ENCODE measurements at regions not wholly inside any gene's neighbourhood (a gene's known extent, or its start where the extent isn't known, plus 50 kb on each side); places are given as distances from the start of the nearest gene placed in this dataset.
"Not testable (repeated sequence)": the region's sequence is repeated elsewhere in the genome, so short reads cannot be mapped to it uniquely, and the experiment has no call there.

GRCh38 chr14:41549821-41550607 lies 56.7 kb upstream of the LRFN5 start:
- DNase-seq (ENCODE audit: low read depth in 2 of 2) = no peak

- no peak for DNase-seq (ENCODE audit: low read depth in 2 of 2)
Measured at GRCh38 chr14:41549282-41549681, 57.4 kb upstream of the LRFN5 start.

- DNase-seq (ENCODE audit: low read depth in 2 of 2) = no peak
Measured at GRCh38 chr14:41548666-41549065, 58.0 kb upstream of the LRFN5 start.

DNA sequence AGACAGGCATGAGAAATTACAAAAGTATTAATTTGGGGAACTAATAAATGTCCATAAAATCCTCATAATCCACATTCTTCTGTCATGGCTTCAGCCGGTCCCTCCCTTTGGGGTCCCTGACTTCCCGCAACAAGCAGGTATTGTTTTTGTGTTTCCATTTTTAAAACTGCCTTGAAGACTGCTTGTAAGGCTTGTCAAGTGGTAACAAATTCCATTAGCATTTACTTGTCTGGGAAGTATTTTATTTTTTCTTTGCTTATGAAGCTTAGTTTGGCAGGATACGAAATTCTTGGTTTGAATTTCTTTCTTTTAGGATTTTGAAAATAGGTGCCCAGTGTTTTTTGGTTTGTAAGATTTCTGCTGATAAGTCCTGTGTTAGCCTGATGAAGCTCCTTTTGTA lies 65.3 kb upstream of the LRFN5 start:
- DNase-seq (ENCODE audit: low read depth in 2 of 2) = no peak

DNA sequence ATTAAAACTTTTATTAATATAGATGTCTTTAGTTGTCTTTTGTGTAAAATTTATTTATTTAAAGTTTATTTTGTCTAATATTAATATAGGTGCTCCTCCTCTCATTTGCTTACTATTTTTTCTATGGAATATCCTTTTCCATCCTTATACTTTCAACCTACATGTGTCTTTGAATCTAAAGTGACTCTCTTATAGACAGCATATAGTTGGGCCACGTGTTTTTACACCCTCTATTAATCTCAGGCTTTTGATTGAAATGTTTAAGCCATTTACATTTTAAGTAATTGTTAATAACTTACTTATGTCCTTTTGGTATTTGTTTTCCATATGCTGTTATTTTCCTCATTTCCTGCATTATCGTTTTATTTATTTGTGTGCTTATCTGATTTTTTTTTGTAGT lies 74.4 kb upstream of the LRFN5 start:
- no peak for DNase-seq (ENCODE audit: low read depth in 2 of 2)

- DNase-seq (ENCODE audit: low read depth in 2 of 2) = no peak
Measured at GRCh38 chr14:41521891-41522290, 84.8 kb upstream of the LRFN5 start.

DNA sequence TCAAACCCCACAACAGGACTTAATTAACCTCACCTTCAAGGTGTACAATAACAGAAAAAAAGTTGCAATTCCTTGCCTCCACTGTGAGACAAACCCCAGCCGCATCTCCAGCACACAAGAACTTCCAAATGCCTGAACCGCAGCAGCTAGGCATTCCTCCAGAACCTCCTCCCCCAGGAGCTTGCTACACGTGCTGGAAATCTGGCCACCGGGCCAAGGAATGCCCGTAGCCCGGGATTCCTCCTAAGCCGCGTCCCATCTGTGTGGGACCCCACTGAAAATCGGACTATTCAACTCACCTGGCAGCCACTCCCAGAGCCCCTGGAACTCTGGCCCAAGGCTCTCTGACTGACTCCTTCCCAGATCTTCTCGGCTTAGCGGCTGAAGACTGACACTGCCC lies 88.6 kb upstream of the LRFN5 start:
- not testable (repeated sequence) for DNase-seq (ENCODE audit: low read depth in 2 of 2)

DNA sequence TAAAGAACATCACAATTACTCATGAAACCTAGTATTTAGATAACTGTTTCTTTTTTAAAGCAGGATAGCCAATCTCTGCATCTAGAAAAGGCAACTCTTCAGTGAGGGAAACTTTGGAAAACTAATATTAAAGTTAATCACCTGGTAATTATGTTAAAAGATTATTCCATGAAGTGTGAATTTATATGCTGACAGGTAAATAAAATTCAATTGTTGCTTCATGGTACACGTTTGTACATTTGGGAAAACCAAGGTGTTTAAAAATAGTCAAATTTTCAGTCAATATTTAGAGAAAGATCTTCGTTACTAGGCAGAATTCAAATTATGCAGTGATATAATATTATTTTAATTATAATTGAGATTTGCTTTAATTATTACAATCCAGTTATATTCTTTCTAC lies 100.1 kb upstream of the LRFN5 start:
- no peak for DNase-seq (ENCODE audit: low read depth in 2 of 2)

GRCh38 chr14:41505491-41505890 lies 101.2 kb upstream of the LRFN5 start:
- DNase-seq (ENCODE audit: low read depth in 2 of 2) = no peak

GRCh38 chr14:41498959-41499358 lies 107.7 kb upstream of the LRFN5 start:
- no peak for DNase-seq (ENCODE audit: low read depth in 2 of 2)

DNA sequence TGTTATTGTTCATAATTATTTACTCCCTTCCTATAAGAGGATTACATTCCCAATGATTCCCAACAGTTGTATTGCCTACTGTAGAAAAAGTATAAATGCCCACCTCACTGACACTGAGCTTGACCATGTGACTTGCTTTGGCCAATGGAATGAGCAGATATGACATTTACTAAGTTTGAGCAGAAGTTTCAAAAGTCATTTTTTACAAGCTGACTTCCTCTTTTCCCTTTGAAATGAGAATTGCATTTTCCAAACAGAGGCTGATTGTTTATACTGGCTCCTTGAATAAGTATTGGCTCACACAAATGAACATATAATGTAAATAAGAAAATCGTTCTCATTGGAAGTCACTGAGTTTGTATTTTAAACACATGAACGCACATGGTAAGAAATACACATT lies 116.4 kb upstream of the LRFN5 start:
- DNase-seq (ENCODE audit: low read depth in 2 of 2) = no peak

GRCh38 chr14:41489315-41489972 lies 117.2 kb upstream of the LRFN5 start:
- no peak for DNase-seq (ENCODE audit: low read depth in 2 of 2)

DNA sequence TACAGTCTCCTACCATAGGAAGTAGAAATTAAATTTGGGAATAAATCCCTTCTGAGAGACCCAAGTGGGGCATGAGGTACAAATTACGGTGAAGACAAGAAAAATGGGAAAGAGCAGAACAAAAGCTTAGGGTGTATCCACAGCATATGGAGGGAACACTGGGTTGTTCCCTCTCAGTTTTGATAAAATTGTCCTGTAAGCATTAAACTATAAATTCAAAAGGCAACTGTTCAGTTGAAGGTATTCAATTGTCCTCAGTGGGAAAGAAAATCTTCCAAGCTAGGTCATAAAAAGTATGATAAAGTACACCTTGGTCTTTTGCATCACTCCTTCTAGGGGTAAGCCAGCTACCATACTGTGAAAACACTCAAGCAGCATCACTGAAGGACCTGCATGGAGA lies 118.3 kb upstream of the LRFN5 start:
- no peak for DNase-seq (ENCODE audit: low read depth in 2 of 2)

DNA sequence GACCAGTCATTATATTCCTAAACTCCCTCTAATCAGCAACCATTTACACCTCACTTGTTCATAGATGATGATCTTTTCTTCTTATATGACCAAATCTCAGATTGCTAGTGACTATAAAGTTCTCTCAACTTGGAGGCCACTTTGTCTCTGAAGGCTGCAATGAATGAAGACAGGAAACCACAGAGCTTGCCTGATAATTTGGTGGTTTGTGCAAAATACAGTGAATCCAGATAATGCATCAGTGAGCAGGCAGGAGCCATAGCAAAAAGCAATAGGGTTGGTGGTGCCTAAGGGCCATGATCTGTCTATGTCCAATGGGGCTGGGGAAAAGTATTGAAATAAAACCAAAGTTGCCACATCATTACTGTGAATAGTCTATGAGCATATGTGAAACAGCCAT lies 123.8 kb upstream of the LRFN5 start:
- no peak for DNase-seq (ENCODE audit: low read depth in 2 of 2)

- DNase-seq (ENCODE audit: low read depth in 2 of 2) = no peak
Measured at GRCh38 chr14:41476526-41476925, 130.2 kb upstream of the LRFN5 start.

DNA sequence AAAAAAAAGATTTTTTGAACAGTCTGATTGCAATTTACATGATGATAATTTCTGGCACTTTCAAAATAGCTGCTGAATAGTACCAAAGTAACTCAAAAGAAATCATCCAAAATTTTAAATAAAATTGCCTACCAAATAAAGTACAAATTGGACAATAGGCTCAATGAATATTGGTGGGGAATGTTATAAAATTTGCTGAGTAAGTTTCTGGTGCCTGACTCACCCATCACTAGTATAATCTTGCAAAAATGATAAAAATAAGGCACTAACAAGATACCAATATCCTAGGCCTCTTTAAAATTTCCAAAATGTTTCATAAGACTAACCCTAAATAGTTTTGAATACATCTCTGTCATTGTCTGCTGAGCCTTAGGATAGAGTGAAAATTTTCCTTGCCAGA lies 145.3 kb upstream of the LRFN5 start:
- no peak for DNase-seq (ENCODE audit: low read depth in 2 of 2)

- DNase-seq (ENCODE audit: low read depth in 2 of 2) = no peak
Measured at GRCh38 chr14:41457393-41457792, 149.3 kb upstream of the LRFN5 start.

- DNase-seq (ENCODE audit: low read depth in 2 of 2) = no peak
Measured at GRCh38 chr14:41449066-41449465, 157.6 kb upstream of the LRFN5 start.

- DNase-seq (ENCODE audit: low read depth in 2 of 2) = no peak
Measured at GRCh38 chr14:41446008-41446407, 160.7 kb upstream of the LRFN5 start.

DNA sequence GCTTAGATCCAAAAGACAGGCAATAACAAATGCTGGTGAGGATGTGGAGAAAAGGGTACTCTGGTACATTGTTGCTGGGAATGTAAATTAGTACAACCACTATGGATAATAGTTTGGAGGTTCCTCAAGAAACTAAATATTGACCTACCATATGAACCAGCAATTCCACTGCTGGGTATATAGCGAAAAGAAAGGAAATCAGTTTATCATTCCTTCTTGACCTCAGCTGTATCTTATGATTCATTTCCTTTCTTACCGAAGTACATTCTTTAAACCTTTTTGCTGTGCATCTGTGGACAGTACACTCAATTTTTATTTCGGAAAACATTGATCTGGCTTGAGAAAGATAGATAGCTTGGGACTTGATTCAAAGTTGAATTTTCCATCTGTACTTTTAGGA lies 183.2 kb upstream of the LRFN5 start:
- DNase-seq (ENCODE audit: low read depth in 2 of 2) = no peak

- DNase-seq (ENCODE audit: low read depth in 2 of 2) = not testable (repeated sequence)
Measured at GRCh38 chr14:41421308-41421707, 185.4 kb upstream of the LRFN5 start.

DNA sequence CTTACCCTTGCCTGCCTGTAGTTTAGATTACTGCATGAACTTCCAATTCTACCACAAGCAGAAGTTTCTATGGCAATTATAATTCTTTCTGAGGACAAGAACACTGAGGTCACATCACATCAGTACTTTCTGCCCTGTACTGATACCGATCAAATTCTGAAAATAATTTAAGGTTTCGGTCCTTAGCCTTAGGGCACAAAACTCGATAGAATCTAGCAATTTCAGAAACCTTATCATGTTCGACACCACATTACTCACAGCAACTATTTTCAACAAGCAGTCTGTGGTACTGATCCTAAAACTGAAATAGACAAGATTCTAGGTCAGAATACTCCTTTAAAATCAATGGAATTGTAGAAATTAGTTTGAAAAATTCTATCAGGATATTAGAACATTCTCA lies 187.0 kb upstream of the LRFN5 start:
- DNase-seq (ENCODE audit: low read depth in 2 of 2) = no peak

DNA sequence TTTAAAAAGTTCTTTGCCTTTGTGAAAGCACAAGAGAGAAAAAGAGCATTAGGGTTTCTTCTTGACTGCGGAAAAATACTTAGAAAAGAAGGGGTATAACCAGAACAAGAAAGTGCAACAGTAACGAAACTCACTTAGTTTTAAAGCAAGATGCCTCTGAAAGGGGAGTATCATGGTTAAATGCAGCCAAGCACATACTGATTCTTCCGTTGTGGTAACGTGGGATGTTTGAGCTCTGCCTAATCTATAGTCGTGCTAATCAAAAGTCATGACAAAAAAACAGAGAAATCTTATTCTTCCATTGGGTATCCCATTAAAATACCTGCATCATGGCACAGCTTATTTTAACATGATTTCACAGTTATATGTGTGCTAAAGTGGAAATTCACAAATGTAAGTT lies 187.8 kb upstream of the LRFN5 start:
- no peak for DNase-seq (ENCODE audit: low read depth in 2 of 2)
